HepG2 (cell line): ENCODE measurements at regions not wholly inside any gene's neighbourhood (a gene's known extent, or its start where the extent isn't known, plus 50 kb on each side); places are given as distances from the start of the nearest gene placed in this dataset.

ENCODE experiments used
- ATAC-seq: fragments of 200-7000 bp; cut with Tn5 transposase; 3 replicates; pipeline ENCODE4 v1.9.1; 2020; ENCODE audit warnings: mild to moderate bottlenecking, moderate library complexity
- BruUV-seq: library from RNA; stranded (reverse); fragments of 400-500 nt; replicated peaks from 2 replicates; lab custom pipeline; 2021; lab: Mats Ljungman, UMichigan
- CTCF ChIA-PET: fragments of 300-600 bp; formaldehyde crosslinking; extraction: SDS; loops from one replicate; lab custom pipeline; 2021; ENCODE audit warnings: low total read pairs, inconsistent platforms, low intra/inter-chr PET ratio; lab: Yijun Ruan, JAX
- POLR2A ChIA-PET: fragments of 350-600 bp; sonication (Branson Sonifier 250); formaldehyde crosslinking; loops from one replicate; lab custom pipeline; 2020; ENCODE audit warnings: antibody characterized with exemption, inconsistent platforms; lab: Yijun Ruan, JAX
- DNase-seq: peaks from one replicate; pipeline ENCODE4 v3.0.0-alpha.2; 2015; ENCODE audit warnings: low spot score
- FAIRE-seq: peaks from 3 replicates; lab custom pipeline; 2011; peaks lifted over from hg19 to GRCh38; lab: Jason Lieb, UNC
- H2AFZ ChIP-seq: one replicate; pipeline ENCODE4 v1.6.1; 2011; ENCODE audit warnings: low read length, inconsistent platforms
- H3K27ac ChIP-seq: fragments of 300-600 bp; 3 replicates; pipeline ENCODE4 v1.8.0; 2011; ENCODE audit warnings: mixed run types, mild to moderate bottlenecking, mixed read lengths, low read length, inconsistent platforms; ENCODE audit not compliant: insufficient read depth; ENCODE audit errors: extremely low read length
- H3K27me3 ChIP-seq, 2 experiments: fragments of 200-600 bp in 1 of 2; 2 replicates in 1 of 2; 3 replicates in 1 of 2; pipeline versions ENCODE4 v1.6.0 to v1.8.0; 2011; ENCODE audit warnings: low read length in 2 of 2, mild to moderate bottlenecking in 2 of 2, moderate library complexity in 2 of 2, inconsistent platforms in 1 of 2; ENCODE audit not compliant: insufficient read depth in 2 of 2, control insufficient read depth in 1 of 2
- H3K36me3 ChIP-seq, 2 experiments: fragments of 200-600 bp in 1 of 2; replicated peaks in 1 of 2; 2 replicates in 1 of 2; 3 replicates in 1 of 2; pipeline versions ENCODE4 v1.5.1 to v1.8.0; 2011; ENCODE audit warnings: low read length in 2 of 2, inconsistent platforms in 1 of 2; ENCODE audit not compliant: insufficient read depth in 2 of 2, control insufficient read depth in 1 of 2
- H3K4me1 ChIP-seq: 2 replicates; pipeline ENCODE4 v1.5.1; 2012; ENCODE audit warnings: low read length, inconsistent platforms; ENCODE audit not compliant: insufficient read depth
- H3K4me2 ChIP-seq: 2 replicates; pipeline ENCODE4 v1.6.0; 2011; ENCODE audit warnings: low read depth, low read length, inconsistent platforms
- H3K4me3 ChIP-seq, 3 experiments: fragments of 200-600 bp in 1 of 3; sonication (generic), shearing (Covaris generic) in 1 of 3; replicated peaks in 1 of 3; 2 replicates each; pipeline ENCODE4 v1.5.1; 2011 to 2016; ENCODE audit warnings: low read length in 3 of 3, inconsistent platforms in 2 of 3, low read depth in 2 of 3, mild to moderate bottlenecking in 2 of 3, control low read depth in 1 of 3, mixed read lengths in 1 of 3; ENCODE audit not compliant: insufficient read depth in 1 of 3
- H3K79me2 ChIP-seq: one replicate; pipeline ENCODE4 v1.6.1; 2011; ENCODE audit warnings: low read length, inconsistent platforms; ENCODE audit not compliant: insufficient read depth
- H3K9ac ChIP-seq: 2 replicates; pipeline ENCODE4 v1.6.0; 2011; ENCODE audit warnings: mild to moderate bottlenecking, low read depth, low read length, inconsistent platforms; ENCODE audit not compliant: insufficient read depth
- H3K9me3 ChIP-seq: 2 replicates; pipeline ENCODE4 v1.5.1; 2012; ENCODE audit warnings: mild to moderate bottlenecking, low read length
- H4K20me1 ChIP-seq: 2 replicates; pipeline ENCODE4 v1.6.0; 2011; ENCODE audit warnings: inconsistent platforms, mild to moderate bottlenecking, low read length, moderate library complexity; ENCODE audit not compliant: insufficient read depth
- RBFOX2 ChIP-seq: fragments of 200-400 bp; formaldehyde crosslinking; IDR thresholded peaks from 2 replicates; pipeline ENCODE4 v1.6.1; 2017; ENCODE audit warnings: low read depth, mild to moderate bottlenecking, low read length
- STAG1 ChIP-seq: sonication (generic); formaldehyde crosslinking; IDR thresholded peaks from 2 replicates; pipeline ENCODE4 v1.4.0; 2020; ENCODE audit warnings: missing genetic modification reagents
- TEAD3 ChIP-seq: optimal IDR thresholded peaks from 2 replicates; pipeline ENCODE3; 2016; ENCODE audit warnings: borderline replicate concordance
- ZNF354B ChIP-seq: sonication (generic); formaldehyde crosslinking; IDR thresholded peaks from 2 replicates; pipeline ENCODE4 v1.8.0; 2022; ENCODE audit warnings: mild to moderate bottlenecking, missing genetic modification reagents
- WGBS: methylation state at CpG from one replicate; pipeline ENCODE4 v1.1.6; 2017; ENCODE audit warnings: low lambda C conversion rate; 5-methylcytosine and 5-hydroxymethylcytosine counted together
- in situ Hi-C: cut with HindIII; loops from 2 replicates; pipeline ENCODE4 v1.10.0; 2017; ENCODE audit warnings: low pct_unique_long_range_greater_than_20kb; ENCODE audit not compliant: extremely low pct_ligation_motif_present
- intact Hi-C: fragments of 100-400 bp; cut with micrococcal nuclease; formaldehyde crosslinking; loops from one replicate; pipeline ENCODE4 v1.10.0; 2022; ENCODE audit not compliant: unreplicated experiment
- TF ChIP-seq, protein P1 (sequence below), 2 experiments: sonication (generic) in 1 of 2; formaldehyde crosslinking in 1 of 2; IDR thresholded peaks; 2 replicates each; pipeline versions ENCODE4 v1.4.0 to v1.6.1; 2016 to 2020; ENCODE audit warnings: borderline replicate concordance in 1 of 2, low read depth in 1 of 2, mild to moderate bottlenecking in 1 of 2, missing genetic modification reagents in 1 of 2
- TF ChIP-seq, protein P2 (sequence below): sonication (generic); IDR thresholded peaks from 2 replicates; pipeline ENCODE4 v1.6.1; 2016; ENCODE audit warnings: low read depth, borderline replicate concordance
- TF ChIP-seq, protein P3 (sequence below): sonication (generic); formaldehyde crosslinking; IDR thresholded peaks from 2 replicates; pipeline ENCODE4 v1.5.0; 2020; ENCODE audit warnings: mild to moderate bottlenecking, missing genetic modification reagents, moderate library complexity
- TF ChIP-seq, protein P4 (sequence below): sonication (generic); formaldehyde crosslinking; IDR thresholded peaks from 2 replicates; pipeline ENCODE4 v1.4.0; 2020; ENCODE audit warnings: missing genetic modification reagents, borderline replicate concordance

DNA sequence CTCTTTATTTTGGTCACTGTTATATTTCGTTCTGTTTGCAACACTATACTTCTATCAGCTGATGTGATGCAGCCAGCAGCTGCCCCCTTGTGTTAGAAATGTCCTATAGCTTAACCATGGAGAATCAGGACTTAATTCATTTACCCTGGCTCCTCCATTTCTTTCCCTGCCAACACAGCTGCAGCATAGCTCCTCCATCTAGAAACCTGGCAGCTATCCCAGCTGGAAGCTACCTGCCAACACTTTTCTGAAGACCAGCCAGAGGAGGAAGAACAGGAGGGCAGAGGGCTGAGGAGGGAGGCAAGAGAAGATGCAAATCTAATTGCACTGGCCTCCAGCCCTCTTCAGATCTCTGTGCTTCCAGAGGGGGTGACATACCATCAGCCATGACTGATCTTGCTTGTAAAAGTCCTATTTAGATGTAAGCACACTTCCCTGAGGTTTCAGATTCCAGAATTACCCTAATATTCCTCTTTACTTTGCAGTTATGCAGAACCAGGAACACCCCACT is 156.8 kb upstream of the TMEM260 start:
- CTCF ChIA-PET: no interaction called here
- FAIRE-seq: no peak
- 6% methylated on average over 1 of the region's 1 CpG for WGBS

More for the DNA sequence above, 156.8 kb upstream of the TMEM260 start:
- Histone ChIP-seq H3K9ac (no peak overlapping the region), H2AFZ (no peak overlapping the region), H3K9me3 (no peaks in the 10 kb centered on the region), H3K27me3 (no peaks in the 10 kb centered on the region; a peak in 1 of 5 replicates), H3K4me3 (no peak overlapping the region), H3K79me2 (no peaks in the 10 kb centered on the region), H3K4me2 (no peak overlapping the region), H3K36me3 (no peaks in the 10 kb centered on the region), H3K4me1 (no peaks in the 10 kb centered on the region), H4K20me1 (no peaks in the 10 kb centered on the region), H3K27ac (no peak overlapping the region)
- in situ Hi-C loops: no loop called here
- ATAC-seq (peak; percentile 80), DNase-seq (peak; percentile 21)
- intact Hi-C loops: no loop called here
- POLR2A ChIA-PET: no interaction called here
- BruUV-seq: no TSS peak
- TF ChIP-seq STAG1 (CRISPR knock-in tag) (peak; percentile 43), RBFOX2 (no peak), ZNF354B (CRISPR knock-in tag) (no peak), TEAD3 (peak; percentile 91)
- TF ChIP-seq, protein P1, sequence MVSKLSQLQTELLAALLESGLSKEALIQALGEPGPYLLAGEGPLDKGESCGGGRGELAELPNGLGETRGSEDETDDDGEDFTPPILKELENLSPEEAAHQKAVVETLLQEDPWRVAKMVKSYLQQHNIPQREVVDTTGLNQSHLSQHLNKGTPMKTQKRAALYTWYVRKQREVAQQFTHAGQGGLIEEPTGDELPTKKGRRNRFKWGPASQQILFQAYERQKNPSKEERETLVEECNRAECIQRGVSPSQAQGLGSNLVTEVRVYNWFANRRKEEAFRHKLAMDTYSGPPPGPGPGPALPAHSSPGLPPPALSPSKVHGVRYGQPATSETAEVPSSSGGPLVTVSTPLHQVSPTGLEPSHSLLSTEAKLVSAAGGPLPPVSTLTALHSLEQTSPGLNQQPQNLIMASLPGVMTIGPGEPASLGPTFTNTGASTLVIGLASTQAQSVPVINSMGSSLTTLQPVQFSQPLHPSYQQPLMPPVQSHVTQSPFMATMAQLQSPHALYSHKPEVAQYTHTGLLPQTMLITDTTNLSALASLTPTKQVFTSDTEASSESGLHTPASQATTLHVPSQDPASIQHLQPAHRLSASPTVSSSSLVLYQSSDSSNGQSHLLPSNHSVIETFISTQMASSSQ (IDR thresholded peaks at IDR 0.05; ENCODE audit: low read depth): no peak
- TF ChIP-seq, protein P1 (CRISPR knock-in tag; IDR thresholded peaks at IDR 0.05; ENCODE audit: borderline replicate concordance): no peak
- TF ChIP-seq, protein P2, sequence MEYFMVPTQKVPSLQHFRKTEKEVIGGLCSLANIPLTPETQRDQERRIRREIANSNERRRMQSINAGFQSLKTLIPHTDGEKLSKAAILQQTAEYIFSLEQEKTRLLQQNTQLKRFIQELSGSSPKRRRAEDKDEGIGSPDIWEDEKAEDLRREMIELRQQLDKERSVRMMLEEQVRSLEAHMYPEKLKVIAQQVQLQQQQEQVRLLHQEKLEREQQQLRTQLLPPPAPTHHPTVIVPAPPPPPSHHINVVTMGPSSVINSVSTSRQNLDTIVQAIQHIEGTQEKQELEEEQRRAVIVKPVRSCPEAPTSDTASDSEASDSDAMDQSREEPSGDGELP: peak; percentile 64; the same call in 1 of the 2 replicates
- TF ChIP-seq, protein P3, sequence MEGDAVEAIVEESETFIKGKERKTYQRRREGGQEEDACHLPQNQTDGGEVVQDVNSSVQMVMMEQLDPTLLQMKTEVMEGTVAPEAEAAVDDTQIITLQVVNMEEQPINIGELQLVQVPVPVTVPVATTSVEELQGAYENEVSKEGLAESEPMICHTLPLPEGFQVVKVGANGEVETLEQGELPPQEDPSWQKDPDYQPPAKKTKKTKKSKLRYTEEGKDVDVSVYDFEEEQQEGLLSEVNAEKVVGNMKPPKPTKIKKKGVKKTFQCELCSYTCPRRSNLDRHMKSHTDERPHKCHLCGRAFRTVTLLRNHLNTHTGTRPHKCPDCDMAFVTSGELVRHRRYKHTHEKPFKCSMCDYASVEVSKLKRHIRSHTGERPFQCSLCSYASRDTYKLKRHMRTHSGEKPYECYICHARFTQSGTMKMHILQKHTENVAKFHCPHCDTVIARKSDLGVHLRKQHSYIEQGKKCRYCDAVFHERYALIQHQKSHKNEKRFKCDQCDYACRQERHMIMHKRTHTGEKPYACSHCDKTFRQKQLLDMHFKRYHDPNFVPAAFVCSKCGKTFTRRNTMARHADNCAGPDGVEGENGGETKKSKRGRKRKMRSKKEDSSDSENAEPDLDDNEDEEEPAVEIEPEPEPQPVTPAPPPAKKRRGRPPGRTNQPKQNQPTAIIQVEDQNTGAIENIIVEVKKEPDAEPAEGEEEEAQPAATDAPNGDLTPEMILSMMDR (CRISPR knock-in tag): peak; percentile 60
- TF ChIP-seq, protein P4, sequence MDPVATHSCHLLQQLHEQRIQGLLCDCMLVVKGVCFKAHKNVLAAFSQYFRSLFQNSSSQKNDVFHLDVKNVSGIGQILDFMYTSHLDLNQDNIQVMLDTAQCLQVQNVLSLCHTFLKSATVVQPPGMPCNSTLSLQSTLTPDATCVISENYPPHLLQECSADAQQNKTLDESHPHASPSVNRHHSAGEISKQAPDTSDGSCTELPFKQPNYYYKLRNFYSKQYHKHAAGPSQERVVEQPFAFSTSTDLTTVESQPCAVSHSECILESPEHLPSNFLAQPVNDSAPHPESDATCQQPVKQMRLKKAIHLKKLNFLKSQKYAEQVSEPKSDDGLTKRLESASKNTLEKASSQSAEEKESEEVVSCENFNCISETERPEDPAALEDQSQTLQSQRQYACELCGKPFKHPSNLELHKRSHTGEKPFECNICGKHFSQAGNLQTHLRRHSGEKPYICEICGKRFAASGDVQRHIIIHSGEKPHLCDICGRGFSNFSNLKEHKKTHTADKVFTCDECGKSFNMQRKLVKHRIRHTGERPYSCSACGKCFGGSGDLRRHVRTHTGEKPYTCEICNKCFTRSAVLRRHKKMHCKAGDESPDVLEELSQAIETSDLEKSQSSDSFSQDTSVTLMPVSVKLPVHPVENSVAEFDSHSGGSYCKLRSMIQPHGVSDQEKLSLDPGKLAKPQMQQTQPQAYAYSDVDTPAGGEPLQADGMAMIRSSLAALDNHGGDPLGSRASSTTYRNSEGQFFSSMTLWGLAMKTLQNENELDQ: no peak
